HG03342 (cell line): ENCODE measurements at regions not wholly inside any gene's neighbourhood (a gene's known extent, or its start where the extent isn't known, plus 50 kb on each side); places are given as distances from the start of the nearest gene placed in this dataset.

ENCODE experiments used
- ATAC-seq: cut with Tn5 transposase; IDR thresholded peaks from one replicate; pipeline ENCODE4 v1.9.1; 2021; ENCODE audit warnings: mild to moderate bottlenecking, moderate library complexity; ENCODE audit not compliant: unreplicated experiment

DNA sequence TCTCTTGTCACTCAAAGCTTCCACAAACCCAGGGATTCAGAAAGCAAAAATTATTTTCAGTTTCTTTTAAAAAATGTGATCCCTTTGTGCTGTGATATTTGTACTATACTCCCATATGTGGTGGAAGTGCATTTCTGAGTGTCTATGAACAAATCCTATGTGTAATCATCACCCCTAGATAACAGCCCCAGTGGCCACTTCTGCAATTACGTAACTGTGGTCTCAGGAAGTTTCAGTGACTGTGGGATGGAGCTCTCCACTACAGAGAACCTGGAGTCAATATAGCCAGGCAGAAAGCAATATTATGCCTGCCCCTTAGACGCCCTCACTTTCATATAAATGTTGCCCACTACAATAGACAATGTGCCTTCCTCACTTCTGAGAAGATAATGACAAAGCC lies 1101.7 kb upstream of the GHITM start:
- no peak for ATAC-seq

DNA sequence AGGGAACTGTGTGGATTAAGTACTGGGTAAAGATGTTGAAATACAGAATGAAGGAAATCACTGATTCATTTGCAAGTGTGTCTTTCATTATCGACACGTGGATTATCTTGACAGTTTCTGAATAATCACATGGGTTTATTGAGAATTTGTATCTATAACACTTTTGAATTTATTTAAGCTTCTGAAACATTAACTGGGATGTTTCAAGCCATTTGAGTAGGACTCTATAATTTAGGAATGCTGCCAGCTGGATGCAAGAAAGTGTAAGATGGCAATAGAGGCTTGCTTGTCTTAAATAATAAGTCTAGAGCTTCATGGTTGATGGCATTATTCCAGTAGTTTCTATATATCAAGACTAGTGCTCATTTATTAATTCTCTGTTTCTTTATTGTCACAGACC lies 1100.7 kb upstream of the GHITM start:
- ATAC-seq, result no peak

DNA sequence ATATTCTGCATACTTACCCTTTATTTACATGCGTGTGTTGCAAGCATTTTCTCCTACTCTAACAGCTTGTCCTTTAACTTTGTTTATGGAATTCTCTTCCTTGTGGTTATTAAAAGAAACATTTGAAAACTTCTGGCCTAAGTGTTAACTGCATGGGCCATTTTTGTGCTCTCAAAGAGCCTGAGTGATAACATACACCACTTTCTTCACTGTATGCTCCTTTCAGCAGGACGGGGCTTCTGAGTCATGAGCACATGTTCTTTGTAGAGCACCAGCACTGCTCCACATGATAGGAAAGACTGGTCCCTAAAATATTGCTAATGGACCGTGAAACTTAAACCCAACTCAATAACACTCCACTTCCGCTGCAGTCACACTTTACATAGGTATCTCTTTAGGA lies 1093.6 kb upstream of the GHITM start:
- no peak for ATAC-seq

DNA sequence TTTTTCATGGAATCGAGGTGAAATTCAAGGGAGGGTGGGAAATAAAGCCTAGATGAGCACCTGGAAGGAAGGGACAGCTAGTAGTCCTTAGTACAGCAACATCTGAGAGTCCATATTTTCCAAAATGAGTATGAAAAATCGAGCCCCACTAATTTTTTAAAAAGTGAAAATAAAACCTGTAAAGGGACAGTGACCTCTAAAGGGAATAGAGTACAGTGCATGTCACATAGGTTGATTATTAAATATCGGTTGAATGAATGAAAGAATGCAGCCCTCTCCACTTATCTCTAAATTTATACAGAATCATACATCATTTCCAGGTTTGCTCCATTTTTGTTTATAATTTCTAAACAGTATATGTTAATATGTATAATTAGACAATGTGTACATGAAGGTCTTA lies 1088.5 kb upstream of the GHITM start:
- ATAC-seq, result no peak

DNA sequence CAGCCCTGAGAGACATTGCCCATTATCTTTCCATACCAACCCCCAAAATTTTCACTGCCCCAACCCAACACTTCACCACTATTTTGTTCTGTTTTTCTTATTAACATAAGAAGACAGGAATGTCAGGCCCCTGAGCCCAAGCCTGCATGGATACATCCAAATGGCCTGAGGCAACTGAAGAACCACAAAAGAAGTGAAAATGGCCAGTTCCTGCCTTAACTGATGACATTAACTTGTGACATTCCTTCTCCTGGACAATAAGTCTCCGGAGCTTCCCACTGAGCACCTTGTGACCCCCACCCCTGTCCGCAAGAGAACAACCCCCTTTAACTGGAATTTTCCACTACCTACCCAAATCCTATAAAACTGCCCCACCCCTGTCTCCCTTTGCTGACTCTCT lies 1076.4 kb upstream of the GHITM start:
- ATAC-seq, result no peak

DNA sequence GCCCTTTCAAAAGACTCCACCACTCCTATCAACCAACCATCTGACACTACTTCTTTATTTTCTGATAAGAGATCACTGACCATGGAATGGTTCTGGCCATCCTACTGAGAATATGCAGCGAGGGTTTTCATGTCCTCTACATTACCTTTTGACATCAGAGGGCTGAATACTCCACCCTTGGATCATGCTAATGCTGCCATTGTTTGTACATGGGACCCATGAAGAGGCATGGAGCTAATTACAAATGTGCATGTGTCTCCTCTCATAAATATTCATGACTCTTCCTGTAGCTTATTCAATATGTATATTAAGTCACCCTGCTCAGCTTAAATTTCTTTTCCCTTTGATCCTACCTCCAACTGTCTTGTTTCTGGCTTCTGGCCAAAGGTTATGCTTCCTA lies 1065.8 kb upstream of the GHITM start:
- ATAC-seq, result no peak

DNA sequence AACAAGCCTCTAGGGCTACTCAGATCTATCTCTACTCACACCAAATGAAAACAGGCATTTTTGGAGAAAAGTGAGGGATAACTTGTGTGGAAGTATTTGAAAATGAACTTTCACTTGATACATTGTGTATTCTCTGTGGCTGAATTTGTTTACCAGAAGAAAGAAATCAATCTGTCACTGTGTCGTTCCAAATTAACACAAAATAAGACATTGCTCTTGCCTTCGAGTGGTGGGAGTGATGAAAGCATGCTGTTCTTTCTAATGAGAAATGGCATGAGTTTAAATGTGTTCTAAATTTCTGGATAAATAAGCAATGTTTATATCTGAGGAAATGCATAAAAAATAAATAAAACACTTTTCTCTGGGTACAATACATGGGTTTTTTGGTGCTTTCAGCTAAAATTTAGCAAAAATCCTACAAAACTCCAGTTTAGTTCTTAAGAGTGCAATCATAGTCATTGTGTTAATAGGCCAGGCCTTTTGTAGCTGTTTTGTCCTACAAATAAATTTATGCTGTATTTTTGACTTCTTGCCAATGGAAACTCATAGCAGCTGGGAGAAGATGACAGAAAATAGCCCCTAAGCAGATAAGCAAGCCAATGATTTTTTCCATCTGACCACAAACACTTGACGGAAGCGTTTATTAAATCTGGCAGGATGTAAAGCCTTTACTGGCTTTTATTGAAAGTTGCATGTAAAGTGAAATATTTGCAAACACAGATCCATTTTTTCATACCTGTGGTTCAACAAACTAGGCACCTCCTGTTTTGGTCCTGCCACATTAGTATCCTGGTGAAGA lies 1064.1 kb upstream of the GHITM start:
- ATAC-seq, result no peak

DNA sequence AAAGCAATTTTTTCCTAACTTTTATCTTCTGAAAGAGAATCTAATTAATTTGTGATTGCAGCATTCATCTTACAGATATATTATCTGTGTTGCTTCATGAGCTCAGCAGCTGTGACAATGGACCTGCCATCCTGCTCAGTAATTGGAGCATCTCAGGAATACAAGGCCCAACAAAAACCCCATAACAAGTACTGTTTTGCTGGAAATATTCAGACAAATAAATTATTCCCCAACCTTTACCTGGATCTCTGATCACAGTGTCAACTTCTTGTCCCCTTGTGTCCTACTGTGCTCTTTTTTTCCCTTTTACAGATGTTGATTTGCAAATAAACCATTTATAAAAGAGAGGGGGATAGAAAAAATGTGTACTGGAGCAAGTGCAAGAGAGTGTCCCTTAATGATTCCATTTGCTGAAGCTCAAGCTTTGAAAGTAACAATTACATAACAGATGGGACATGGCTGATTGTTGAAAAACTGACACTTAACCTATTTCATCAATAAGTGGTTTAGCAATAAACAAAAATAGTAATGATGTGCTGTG lies 1063.4 kb upstream of the GHITM start:
- no peak for ATAC-seq

DNA sequence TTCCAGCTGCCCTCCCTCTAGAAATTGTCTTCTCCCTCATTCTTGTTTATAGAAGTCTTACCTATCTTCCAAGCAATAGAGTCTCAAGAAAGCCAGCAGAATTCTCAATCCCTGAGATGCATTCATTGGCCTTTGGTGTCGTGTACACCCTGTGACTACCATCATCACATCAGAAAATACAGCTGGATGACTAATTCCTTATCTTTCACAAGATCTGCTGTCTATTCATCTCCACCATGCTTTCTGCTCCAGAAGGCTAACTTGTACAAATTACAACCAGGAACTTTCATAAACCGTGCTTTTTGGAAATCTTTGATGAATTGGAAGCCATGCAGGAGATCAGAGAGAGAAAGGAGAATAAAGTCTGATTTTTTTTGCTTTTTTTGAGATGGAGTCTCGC lies 1062.9 kb upstream of the GHITM start:
- ATAC-seq, result no peak

DNA sequence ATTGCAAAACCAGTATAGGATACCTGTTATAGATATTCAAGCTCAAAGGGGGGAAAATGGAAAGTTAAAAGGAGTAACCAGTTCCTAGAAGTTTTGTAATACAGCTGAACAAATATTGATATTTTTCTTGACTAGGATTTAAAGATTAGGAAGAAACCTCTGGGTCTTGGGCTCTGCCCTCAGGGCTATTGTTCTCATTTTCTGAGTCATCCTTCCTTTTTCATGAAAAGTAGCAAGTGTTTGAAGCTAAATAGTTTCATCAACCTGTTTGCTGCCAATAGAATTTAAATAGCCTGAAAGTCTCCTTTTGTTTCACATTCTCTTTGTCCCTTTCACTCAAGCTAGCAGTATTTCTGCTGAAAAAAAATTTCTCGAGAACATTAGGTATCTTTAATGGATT lies 1061.1 kb upstream of the GHITM start:
- ATAC-seq, result no peak

DNA sequence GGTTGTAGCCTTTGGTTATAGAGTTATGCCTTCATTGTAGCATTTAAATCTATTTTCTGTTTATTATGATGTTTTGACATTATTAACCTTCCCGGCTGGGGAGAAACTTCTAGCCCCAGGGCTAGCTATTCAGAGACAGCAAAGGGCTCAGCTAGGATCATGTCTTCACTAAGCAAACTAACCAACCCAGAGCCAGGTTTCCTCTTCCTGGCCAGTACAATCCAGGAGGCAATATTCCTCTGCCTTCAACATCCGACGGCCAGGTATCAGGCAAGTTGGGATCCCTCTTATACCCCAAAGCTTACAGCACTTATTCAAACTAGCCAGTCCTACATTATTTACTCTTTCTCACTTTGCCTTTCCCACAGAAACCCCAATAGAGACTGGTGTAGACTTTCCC lies 1060.7 kb upstream of the GHITM start:
- no peak for ATAC-seq

DNA sequence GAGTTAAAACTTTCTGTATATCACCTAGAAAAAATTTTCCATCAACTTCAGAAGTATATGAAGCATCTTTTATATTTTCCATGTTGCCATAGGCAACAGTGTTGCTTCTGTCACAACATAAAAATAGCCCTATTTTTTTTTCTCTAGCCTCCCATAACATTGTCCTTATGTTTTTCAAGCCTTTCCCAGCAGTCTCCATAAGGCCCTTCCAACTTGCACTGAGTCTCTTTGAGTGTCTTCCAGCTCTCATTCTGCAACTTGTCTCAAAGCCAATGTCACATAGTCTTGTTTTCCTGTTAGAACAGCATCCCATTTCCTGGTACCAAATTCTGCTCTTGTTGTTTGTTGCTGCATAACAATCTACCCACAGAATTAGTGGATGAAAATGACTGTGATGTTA lies 1055.5 kb upstream of the GHITM start:
- ATAC-seq, result no peak

DNA sequence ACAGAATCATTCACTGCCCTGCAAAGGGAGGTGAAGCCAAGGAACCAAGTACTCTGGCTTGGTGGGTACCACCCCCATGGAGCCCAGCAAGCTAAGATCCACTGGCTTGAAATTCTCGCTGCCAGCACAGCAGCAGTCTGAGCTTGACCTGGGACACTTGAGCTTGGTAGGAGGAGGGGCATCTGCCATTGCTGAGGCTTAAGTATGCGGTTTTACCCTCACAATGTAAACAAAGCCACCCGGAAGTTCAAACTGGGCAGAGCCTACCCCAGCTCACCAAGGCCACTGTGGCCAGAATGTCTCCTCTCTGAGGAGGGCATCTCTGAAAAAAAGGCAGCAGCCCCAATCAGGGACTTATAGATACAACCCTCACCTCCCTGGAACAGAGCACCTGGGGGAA lies 1050.0 kb upstream of the GHITM start:
- no peak for ATAC-seq

DNA sequence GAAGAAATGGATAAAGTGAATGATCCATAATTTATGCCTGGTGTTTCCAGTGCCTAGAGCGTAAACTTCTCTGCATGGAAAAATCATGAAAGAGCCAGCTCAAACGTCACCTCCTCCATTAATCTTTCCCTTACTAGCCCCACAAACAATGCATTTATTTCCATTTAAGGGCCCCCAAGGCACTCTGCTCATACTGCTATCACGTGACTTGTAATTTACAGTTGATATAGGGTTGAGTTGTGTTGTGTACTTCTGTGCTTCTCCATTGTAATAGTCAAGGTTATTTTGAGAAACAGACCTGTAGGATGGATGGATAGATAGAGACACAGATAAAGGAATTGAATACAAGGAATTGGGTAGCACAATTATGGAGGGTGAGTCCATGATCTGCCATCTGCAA lies 1034.7 kb upstream of the GHITM start:
- ATAC-seq, result no peak

DNA sequence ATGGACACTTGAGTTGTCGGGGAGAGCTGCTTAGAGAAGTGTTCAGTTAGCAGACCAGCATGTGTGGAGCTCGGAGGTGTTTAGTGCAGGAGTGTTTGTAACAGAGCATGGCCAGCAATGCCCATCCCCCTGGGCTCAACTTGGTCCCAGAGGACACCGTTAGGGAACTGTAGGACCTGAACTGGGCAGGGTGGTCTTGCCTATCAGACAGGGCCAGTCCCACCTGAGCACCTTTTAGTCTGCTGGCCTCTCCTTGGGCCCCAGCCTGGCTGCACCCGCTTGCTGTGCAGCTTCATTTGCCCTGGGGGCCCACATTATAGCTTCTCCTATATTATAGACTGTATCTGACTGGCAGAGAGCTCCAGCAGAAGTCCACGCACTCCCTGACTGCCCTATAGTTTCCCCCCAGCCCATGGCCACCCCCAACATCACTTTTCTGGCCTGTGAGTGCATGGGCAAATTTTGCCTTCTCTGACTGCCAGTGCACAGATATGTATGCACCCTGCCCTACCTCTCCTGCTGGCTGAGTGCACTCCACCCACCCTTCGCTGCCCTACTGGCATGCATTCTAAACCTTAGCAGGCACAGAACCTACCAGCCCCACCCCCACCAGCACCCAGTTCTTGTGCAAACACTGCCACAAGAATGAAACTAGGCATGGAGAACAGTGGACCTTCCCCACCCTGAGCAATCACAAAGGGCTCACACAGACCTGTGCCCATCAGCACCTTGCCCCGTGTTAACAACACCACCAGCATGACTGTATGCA lies 1030.6 kb upstream of the GHITM start:
- ATAC-seq, result no peak

DNA sequence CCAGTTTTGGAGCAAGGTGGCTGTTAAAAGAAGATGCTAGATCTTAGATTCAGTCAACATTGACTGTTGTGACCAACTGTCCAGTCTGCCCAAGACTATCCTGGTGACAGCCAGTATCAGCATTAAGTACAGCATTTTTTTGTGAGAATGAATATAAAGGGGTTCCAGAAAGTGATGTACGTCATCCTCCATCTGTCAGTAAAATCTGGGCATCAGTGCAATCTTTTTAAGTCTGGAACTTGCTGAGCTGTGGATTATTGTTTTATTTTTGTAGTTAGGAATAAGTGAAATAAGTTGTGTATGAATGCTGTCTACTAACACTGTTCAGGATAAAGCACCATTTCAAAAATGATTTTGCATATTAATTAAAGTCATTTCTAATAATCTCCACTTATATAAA lies 1020.0 kb upstream of the GHITM start:
- ATAC-seq, result no peak

DNA sequence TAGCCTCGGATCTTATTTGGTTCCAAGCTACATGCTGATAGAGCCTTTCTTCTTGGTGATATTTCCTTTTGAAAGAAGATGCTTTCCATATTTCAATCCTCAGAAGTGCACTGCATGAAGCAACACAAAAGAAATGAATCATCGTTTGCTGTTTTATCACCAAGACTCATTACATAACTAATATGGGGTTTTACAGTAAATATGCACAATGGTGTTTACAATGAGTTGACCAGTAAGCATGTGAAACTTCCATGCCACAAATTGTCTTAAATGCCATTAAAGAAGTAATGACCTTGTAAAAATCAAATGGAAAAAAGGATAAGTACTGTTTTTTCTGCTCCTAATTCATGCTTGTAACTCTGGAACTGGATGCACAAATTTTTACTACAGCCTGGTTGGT lies 1017.0 kb upstream of the GHITM start:
- ATAC-seq, result no peak

DNA sequence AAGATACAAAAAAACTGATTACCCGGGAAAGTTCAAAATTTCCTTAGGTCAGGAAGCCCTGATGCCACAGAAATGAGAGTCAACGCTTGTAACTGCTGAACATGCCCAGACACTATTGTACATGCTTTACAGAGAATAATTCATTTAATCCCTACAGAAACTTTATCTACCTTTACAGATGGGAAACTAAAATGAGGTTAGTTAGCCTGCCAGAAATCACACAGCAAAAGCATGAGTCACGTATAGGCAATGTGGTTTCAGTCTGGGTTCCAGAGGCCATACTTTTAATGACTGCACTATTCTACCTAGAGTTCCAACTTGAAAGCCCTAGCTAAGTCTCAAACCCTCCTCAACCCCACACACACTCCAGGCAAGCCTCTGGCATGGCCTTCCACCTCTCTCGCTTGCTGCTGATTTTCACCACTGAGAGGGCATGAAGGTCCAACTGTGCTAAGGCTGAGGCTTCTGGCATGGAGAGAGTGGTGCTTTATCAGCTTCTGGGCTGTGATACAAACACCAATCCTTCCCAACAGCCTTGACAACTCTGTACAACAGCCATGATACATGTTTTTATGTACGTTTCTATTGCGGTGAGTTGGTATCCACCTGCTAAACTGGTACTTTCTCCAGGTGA lies 1011.2 kb upstream of the GHITM start:
- no peak for ATAC-seq

DNA sequence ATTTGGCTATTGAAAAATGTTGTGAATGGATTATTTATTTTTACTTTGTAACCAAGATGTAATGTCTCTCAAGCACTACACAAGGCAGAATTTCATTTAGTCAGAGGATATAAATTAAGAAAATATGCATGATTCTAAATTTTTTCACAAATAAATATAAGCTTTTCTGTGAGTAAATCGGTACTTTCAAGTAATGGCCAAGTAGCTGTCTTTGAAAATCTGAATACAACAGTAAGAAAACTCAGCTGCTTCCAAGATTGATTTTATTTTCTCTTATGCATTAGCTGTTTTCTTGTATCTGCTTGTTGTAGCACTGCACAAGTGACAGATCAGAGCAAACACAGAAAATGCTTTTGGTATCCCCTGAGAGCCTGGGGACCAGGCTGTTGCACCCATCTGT lies 998.5 kb upstream of the GHITM start:
- ATAC-seq, result no peak

DNA sequence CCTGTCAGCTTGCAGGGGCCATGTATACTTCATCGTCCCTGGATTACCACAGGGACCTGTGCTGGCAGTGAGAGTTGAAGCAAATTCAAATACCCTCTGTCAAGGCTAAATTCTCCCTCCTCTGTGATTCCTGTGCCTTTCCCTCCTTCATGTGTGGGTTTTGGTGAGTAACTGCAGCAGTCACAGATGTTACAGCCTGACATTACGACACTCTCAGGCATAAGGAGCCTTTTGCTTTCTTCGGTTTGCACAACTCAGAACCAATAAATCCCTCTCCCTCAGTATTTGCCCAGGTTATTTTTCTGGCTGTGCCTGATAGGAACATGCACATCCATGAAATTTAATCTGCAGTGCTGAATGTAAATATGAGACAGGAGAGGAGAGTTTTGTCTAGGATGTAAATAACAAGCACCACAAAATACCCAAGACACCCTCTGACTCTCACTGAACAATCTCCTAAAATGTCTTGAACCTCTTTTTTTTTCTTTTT lies 997.2 kb upstream of the GHITM start:
- ATAC-seq, result no peak

DNA sequence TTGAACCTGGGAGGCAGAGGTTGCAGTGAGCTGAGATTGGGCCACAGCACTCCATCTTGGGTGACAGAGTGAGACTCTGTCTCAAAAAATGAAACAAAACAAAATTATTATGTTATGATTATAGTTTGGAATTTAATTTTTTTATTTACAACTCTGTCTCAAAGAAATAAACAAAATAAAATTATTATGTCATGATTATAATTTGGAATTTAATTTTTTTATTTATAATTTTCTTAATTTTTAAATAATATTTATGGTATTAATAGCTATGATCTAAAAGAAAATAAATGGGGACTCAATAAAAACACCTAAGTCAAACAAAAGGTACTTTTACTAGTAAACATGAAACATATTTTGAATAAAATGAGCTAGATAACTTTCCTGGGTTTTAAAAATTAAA lies 994.8 kb upstream of the GHITM start:
- no peak for ATAC-seq

DNA sequence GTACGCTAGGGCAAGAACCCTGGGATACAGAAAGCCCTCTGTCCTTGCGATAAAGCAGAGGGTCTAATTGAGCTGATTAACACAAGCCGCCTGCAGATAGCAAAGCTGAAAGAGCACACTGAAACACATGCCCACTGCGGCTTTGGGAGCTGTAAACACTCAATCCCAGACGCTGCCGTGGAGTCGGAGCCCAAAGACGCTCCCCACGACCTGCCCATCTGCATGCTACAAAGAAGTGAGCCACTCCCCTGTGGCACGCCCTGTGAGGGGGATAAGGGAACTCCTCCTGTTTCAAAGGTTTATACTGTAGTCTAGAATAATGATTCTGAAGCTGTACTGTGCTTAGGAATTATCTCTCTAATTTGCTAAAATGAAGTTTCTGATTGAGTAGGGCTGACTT lies 985.6 kb upstream of the GHITM start:
- ATAC-seq, result no peak
